GM18951 (cell line): ENCODE measurements at regions not wholly inside any gene's neighbourhood (a gene's known extent, or its start where the extent isn't known, plus 50 kb on each side); places are given as distances from the start of the nearest gene placed in this dataset.

Source experiments
- POLR2A ChIP-seq: IDR thresholded peaks from 4 replicates; pipeline ENCODE4 v1.6.1; 2011; ENCODE audit warnings: mild to moderate bottlenecking; ENCODE audit not compliant: insufficient read length, insufficient read depth; ENCODE audit errors: extremely low read depth
- in situ Hi-C: fragments of 300-500 bp; cut with MboI; formaldehyde crosslinking; loops from one replicate; pipeline ENCODE4 v1.12.0; 2022; ENCODE audit warnings: low sequenced_read_pairs, mixed read lengths, inconsistent platforms; ENCODE audit not compliant: unreplicated experiment

GRCh38 chr12:77339610-77340009, 274.2 kb upstream of the E2F7 start:
- no peak for TF ChIP-seq POLR2A
- in situ Hi-C loops = no loop called here

- TF ChIP-seq POLR2A = no peak
- in situ Hi-C loops = no loop called here
Observed at GRCh38 chr12:77337362-77337761, 272.0 kb upstream of the E2F7 start.

GRCh38 chr12:77334806-77335205, 269.4 kb upstream of the E2F7 start:
- in situ Hi-C loops = no loop called here
- TF ChIP-seq POLR2A = no peak

GRCh38 chr12:77328326-77328725, 263.0 kb upstream of the E2F7 start:
- in situ Hi-C loops = loop anchor here (10.0 kb wide), 1 partner anchor 294 kb away; no protein-coding TSS in a partner anchor
- no peak for TF ChIP-seq POLR2A

GRCh38 chr12:77325511-77326236, 260.3 kb upstream of the E2F7 start:
- no peak for TF ChIP-seq POLR2A
- in situ Hi-C loops = loop anchor here (10.0 kb wide), 1 partner anchor 291 kb away; no protein-coding TSS in a partner anchor

GRCh38 chr12:77324763-77325468, 259.5 kb upstream of the E2F7 start:
- no peak for TF ChIP-seq POLR2A
- in situ Hi-C loops = loop anchor here (10.0 kb wide), 1 partner anchor 290 kb away; no protein-coding TSS in a partner anchor

GRCh38 chr12:77324416-77324762, 259.0 kb upstream of the E2F7 start:
- in situ Hi-C loops = loop anchor here (10.0 kb wide), 1 partner anchor 290 kb away; no protein-coding TSS in a partner anchor
- no peak for TF ChIP-seq POLR2A

GRCh38 chr12:77323788-77324415, 258.5 kb upstream of the E2F7 start:
- TF ChIP-seq POLR2A = no peak
- in situ Hi-C loops = loop anchor here (10.0 kb wide), 1 partner anchor 289 kb away; no protein-coding TSS in a partner anchor

GRCh38 chr12:77319166-77319565, 253.8 kb upstream of the E2F7 start:
- in situ Hi-C loops = no loop called here
- no peak for TF ChIP-seq POLR2A

GRCh38 chr12:77315407-77315806, 250.0 kb upstream of the E2F7 start:
- no peak for TF ChIP-seq POLR2A
- in situ Hi-C loops = no loop called here

- TF ChIP-seq POLR2A = no peak
- in situ Hi-C loops = no loop called here
Observed at GRCh38 chr12:77314378-77315052, 249.1 kb upstream of the E2F7 start.

GRCh38 chr12:77308056-77308455, 242.7 kb upstream of the E2F7 start:
- in situ Hi-C loops = no loop called here
- TF ChIP-seq POLR2A = no peak

GRCh38 chr12:77300811-77301210, 235.4 kb upstream of the E2F7 start:
- in situ Hi-C loops = no loop called here
- no peak for TF ChIP-seq POLR2A
